GM18907 (cell line): ENCODE measurements at regions not wholly inside any gene's neighbourhood (a gene's known extent, or its start where the extent isn't known, plus 50 kb on each side); places are given as distances from the start of the nearest gene placed in this dataset.

Experiments used
- ATAC-seq: cut with Tn5 transposase; IDR thresholded peaks from one replicate; pipeline ENCODE4 v1.9.1; 2021; ENCODE audit warnings: mild to moderate bottlenecking, moderate library complexity; ENCODE audit not compliant: unreplicated experiment

GRCh38 chr12:13451776-13452175, 255.2 kb downstream of the EMP1 start:
- ATAC-seq, result no peak

GRCh38 chr12:13450231-13451080, 253.9 kb downstream of the EMP1 start:
- ATAC-seq, result no peak

GRCh38 chr12:13444076-13444475, 247.6 kb downstream of the EMP1 start:
- no peak for ATAC-seq

- ATAC-seq, result no peak
Measured at GRCh38 chr12:13443498-13443897, 247.0 kb downstream of the EMP1 start.

- no peak for ATAC-seq
Measured at GRCh38 chr12:13443028-13443427, 246.5 kb downstream of the EMP1 start.

GRCh38 chr12:13442457-13442856, 245.9 kb downstream of the EMP1 start:
- no peak for ATAC-seq

GRCh38 chr12:13440844-13441243, 244.3 kb downstream of the EMP1 start:
- ATAC-seq, result no peak

GRCh38 chr12:13437541-13437940, 241.0 kb downstream of the EMP1 start:
- ATAC-seq, result no peak

- ATAC-seq, result no peak
Measured at GRCh38 chr12:13436696-13437391, 240.3 kb downstream of the EMP1 start.

GRCh38 chr12:13436182-13436581, 239.7 kb downstream of the EMP1 start:
- ATAC-seq, result no peak

- no peak for ATAC-seq
Measured at GRCh38 chr12:13435235-13435933, 238.9 kb downstream of the EMP1 start.

- ATAC-seq, result no peak
Measured at GRCh38 chr12:13433768-13434167, 237.2 kb downstream of the EMP1 start.

GRCh38 chr12:13431041-13431440, 234.5 kb downstream of the EMP1 start:
- ATAC-seq, result no peak

GRCh38 chr12:13428538-13429265, 232.2 kb downstream of the EMP1 start:
- no peak for ATAC-seq

GRCh38 chr12:13425766-13426165, 229.2 kb downstream of the EMP1 start:
- no peak for ATAC-seq

GRCh38 chr12:13422291-13422690, 225.8 kb downstream of the EMP1 start:
- no peak for ATAC-seq

- no peak for ATAC-seq
Measured at GRCh38 chr12:13417516-13417915, 221.0 kb downstream of the EMP1 start.

GRCh38 chr12:13411287-13411686, 214.8 kb downstream of the EMP1 start:
- no peak for ATAC-seq

- no peak for ATAC-seq
Measured at GRCh38 chr12:13405961-13406703, 209.6 kb downstream of the EMP1 start.
